GM18861 (cell line): ENCODE measurements at regions not wholly inside any gene's neighbourhood (a gene's known extent, or its start where the extent isn't known, plus 50 kb on each side); places are given as distances from the start of the nearest gene placed in this dataset.

Experiments used
- ATAC-seq: cut with Tn5 transposase; IDR thresholded peaks from one replicate; pipeline ENCODE4 v1.9.1; 2021; ENCODE audit not compliant: unreplicated experiment

GRCh38 chr4:182190306-182190705 lies 52.9 kb upstream of the TENM3 start:
- no peak for ATAC-seq

GRCh38 chr4:182192511-182193181 lies 50.6 kb upstream of the TENM3 start:
- no peak for ATAC-seq

- no peak for ATAC-seq
Observed at GRCh38 chr4:182193311-182193710, 49.9 kb upstream of the TENM3 start.
